Ishikawa (cell line): ENCODE measurements at regions not wholly inside any gene's neighbourhood (a gene's known extent, or its start where the extent isn't known, plus 50 kb on each side); places are given as distances from the start of the nearest gene placed in this dataset.

ENCODE experiments used
- CREB1 ChIP-seq: IDR thresholded peaks from 2 replicates; pipeline ENCODE4 v1.6.1; 2012; ENCODE audit warnings: low read depth
- EGR1 ChIP-seq: IDR thresholded peaks from 2 replicates; pipeline ENCODE4 v1.6.1; 2012
- EP300 ChIP-seq: IDR thresholded peaks from 2 replicates; pipeline ENCODE4 v1.6.1; 2012; ENCODE audit warnings: borderline replicate concordance
- FOXM1 ChIP-seq: IDR thresholded peaks from 2 replicates; pipeline ENCODE4 v1.6.1; 2012; ENCODE audit warnings: low read depth, borderline replicate concordance
- RAD21 ChIP-seq: IDR thresholded peaks from 2 replicates; pipeline ENCODE4 v1.6.1; 2012; ENCODE audit warnings: low read depth
- TCF12 ChIP-seq: IDR thresholded peaks from 2 replicates; pipeline ENCODE4 v1.6.1; 2012; ENCODE audit warnings: low read depth
- USF1 ChIP-seq: IDR thresholded peaks from 2 replicates; pipeline ENCODE4 v1.6.1; 2012
- YY1 ChIP-seq: IDR thresholded peaks from 2 replicates; pipeline ENCODE4 v1.6.1; 2012; ENCODE audit warnings: low read depth
- ZBTB7A ChIP-seq: IDR thresholded peaks from 2 replicates; pipeline ENCODE4 v1.6.1; 2012; ENCODE audit warnings: low read depth
- TF ChIP-seq, protein P1 (sequence below): IDR thresholded peaks from 2 replicates; pipeline ENCODE4 v1.6.1; 2012; ENCODE audit warnings: low read depth, mild to moderate bottlenecking
- TF ChIP-seq, protein P2 (sequence below): IDR thresholded peaks from 2 replicates; pipeline ENCODE4 v1.6.1; 2012

GRCh38 chr2:215870986-215871385, 142.4 kb downstream of the MREG start:
- TF ChIP-seq EP300 (no peak), FOXM1 (no peak), CREB1 (no peak), EGR1 (no peak), USF1 (no peak), RAD21 (peak; percentile 46; the same call in 1 of the 2 replicates), TCF12 (no peak), YY1 (no peak), ZBTB7A (no peak)
- TF ChIP-seq, protein P1, sequence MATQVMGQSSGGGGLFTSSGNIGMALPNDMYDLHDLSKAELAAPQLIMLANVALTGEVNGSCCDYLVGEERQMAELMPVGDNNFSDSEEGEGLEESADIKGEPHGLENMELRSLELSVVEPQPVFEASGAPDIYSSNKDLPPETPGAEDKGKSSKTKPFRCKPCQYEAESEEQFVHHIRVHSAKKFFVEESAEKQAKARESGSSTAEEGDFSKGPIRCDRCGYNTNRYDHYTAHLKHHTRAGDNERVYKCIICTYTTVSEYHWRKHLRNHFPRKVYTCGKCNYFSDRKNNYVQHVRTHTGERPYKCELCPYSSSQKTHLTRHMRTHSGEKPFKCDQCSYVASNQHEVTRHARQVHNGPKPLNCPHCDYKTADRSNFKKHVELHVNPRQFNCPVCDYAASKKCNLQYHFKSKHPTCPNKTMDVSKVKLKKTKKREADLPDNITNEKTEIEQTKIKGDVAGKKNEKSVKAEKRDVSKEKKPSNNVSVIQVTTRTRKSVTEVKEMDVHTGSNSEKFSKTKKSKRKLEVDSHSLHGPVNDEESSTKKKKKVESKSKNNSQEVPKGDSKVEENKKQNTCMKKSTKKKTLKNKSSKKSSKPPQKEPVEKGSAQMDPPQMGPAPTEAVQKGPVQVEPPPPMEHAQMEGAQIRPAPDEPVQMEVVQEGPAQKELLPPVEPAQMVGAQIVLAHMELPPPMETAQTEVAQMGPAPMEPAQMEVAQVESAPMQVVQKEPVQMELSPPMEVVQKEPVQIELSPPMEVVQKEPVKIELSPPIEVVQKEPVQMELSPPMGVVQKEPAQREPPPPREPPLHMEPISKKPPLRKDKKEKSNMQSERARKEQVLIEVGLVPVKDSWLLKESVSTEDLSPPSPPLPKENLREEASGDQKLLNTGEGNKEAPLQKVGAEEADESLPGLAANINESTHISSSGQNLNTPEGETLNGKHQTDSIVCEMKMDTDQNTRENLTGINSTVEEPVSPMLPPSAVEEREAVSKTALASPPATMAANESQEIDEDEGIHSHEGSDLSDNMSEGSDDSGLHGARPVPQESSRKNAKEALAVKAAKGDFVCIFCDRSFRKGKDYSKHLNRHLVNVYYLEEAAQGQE, result no peak
- TF ChIP-seq, protein P2, sequence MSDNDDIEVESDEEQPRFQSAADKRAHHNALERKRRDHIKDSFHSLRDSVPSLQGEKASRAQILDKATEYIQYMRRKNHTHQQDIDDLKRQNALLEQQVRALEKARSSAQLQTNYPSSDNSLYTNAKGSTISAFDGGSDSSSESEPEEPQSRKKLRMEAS, result no peak
